Lung (tissue), 11 donors: ENCODE measurements at regions not wholly inside any gene's neighbourhood (a gene's known extent, or its start where the extent isn't known, plus 50 kb on each side); places are given as distances from the start of the nearest gene placed in this dataset.
"Not testable (repeated sequence)": the region's sequence is repeated elsewhere in the genome, so short reads cannot be mapped to it uniquely, and the experiment has no call there.

Experiments
- ATAC-seq: fragments of 200-7000 bp; cut with Tn5 transposase; one replicate; pipeline ENCODE4 v1.9.1; 2020; ENCODE audit warnings: moderate number of reproducible peaks; ENCODE audit not compliant: insufficient read depth, low FRiP score
- DNase-seq, 3 donors: peaks; one replicate each; pipeline ENCODE4 v3.0.0-alpha.2; 2013 to 2017
- H3K27ac ChIP-seq, 2 donors: one replicate each; pipeline ENCODE4 v1.5.1; 2013; ENCODE audit warnings: mild to moderate bottlenecking in 2 of 2, moderate library complexity in 2 of 2, control low read depth in 1 of 2, inconsistent platforms in 1 of 2, low read depth in 1 of 2, low read length in 1 of 2
- H3K27me3 ChIP-seq, 3 donors: one replicate each; pipeline ENCODE4 v1.5.1; 2013; ENCODE audit warnings: low read length in 2 of 3; ENCODE audit not compliant: control insufficient read depth in 3 of 3, insufficient read depth in 3 of 3
- H3K36me3 ChIP-seq, 4 donors: one replicate each; pipeline ENCODE4 v1.5.1; 2013; ENCODE audit warnings: low read length in 4 of 4, mild to moderate bottlenecking in 1 of 4, moderate library complexity in 1 of 4; ENCODE audit not compliant: control insufficient read depth in 4 of 4, insufficient read depth in 4 of 4
- H3K4me1 ChIP-seq, 5 donors: one replicate each; pipeline ENCODE4 v1.5.1; 2013; ENCODE audit warnings: low read length in 5 of 5, mild to moderate bottlenecking in 2 of 5, moderate library complexity in 1 of 5; ENCODE audit not compliant: control insufficient read depth in 5 of 5, insufficient read depth in 5 of 5
- H3K4me3 ChIP-seq: one replicate; pipeline ENCODE4 v1.5.1; 2013; ENCODE audit warnings: mild to moderate bottlenecking, control low read depth, moderate library complexity
- H3K9ac ChIP-seq, 2 donors: one replicate each; pipeline ENCODE4 v1.5.1; 2013; ENCODE audit warnings: low read length in 2 of 2, control low read depth in 1 of 2; ENCODE audit not compliant: insufficient read depth in 1 of 2
- H3K9me3 ChIP-seq, 4 donors: one replicate each; pipeline ENCODE4 v1.5.1; 2013; ENCODE audit warnings: low read length in 3 of 4, mild to moderate bottlenecking in 1 of 4, moderate library complexity in 1 of 4; ENCODE audit not compliant: control insufficient read depth in 4 of 4, insufficient read depth in 3 of 4
- WGBS, 2 donors: extraction: QIAGEN DNeasy Blood & Tissue Kit; methylation state at CpG; one replicate each; pipeline ENCODE4 v1.1.7; 2013; 5-methylcytosine and 5-hydroxymethylcytosine counted together
- TF ChIP-seq, protein P1 (sequence below): IDR thresholded peaks from 2 replicates; pipeline ENCODE4 v1.5.1; 2012; ENCODE audit warnings: mild to moderate bottlenecking; ENCODE audit errors: control extremely low read depth, extremely low read depth
- donor health status: control.
- donor health status: control.
- donor health status: Bipolar disorder and iron deficiency.
- donor health status: healthy.
- donor health status: DM: yes; HTN: yes; CAD: no.

DNA sequence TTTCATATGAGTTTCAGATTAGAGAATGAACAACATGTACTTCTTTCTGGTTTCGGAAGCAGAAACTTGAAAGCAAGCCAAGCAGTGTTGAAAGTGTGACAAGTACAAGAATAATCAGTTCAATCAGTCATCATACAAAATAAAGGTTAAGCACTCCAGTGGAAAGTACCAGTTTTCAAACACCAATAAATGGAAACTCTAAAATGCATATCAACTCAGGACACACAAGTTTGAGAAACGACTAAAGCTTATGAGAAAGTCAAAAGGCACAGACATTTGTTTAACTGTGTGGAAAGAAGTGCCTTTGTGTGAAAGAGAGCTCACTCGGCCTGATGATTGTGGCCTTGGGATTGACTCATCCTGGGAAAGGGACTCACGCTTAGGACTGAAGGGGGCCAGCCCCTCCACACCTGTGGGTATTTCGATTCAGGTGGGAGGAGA lies 60.6 kb upstream of the AKR1C1 start:
- H3K4me1 ChIP-seq: peaks cover 0 to 5% (median 0%) of the 10 kb centered on the region in 5 donors
- no peaks in the 10 kb centered on the region for H3K36me3 ChIP-seq
- H3K27ac ChIP-seq: peak overlapping the region in 1 of 2 donors; percentile 59
- TF ChIP-seq, protein P1, sequence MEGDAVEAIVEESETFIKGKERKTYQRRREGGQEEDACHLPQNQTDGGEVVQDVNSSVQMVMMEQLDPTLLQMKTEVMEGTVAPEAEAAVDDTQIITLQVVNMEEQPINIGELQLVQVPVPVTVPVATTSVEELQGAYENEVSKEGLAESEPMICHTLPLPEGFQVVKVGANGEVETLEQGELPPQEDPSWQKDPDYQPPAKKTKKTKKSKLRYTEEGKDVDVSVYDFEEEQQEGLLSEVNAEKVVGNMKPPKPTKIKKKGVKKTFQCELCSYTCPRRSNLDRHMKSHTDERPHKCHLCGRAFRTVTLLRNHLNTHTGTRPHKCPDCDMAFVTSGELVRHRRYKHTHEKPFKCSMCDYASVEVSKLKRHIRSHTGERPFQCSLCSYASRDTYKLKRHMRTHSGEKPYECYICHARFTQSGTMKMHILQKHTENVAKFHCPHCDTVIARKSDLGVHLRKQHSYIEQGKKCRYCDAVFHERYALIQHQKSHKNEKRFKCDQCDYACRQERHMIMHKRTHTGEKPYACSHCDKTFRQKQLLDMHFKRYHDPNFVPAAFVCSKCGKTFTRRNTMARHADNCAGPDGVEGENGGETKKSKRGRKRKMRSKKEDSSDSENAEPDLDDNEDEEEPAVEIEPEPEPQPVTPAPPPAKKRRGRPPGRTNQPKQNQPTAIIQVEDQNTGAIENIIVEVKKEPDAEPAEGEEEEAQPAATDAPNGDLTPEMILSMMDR: no peak
- ATAC-seq (no peak), DNase-seq (peak in 2 of 3 donors; percentile 22 to 63)
- H3K27me3 ChIP-seq: no peaks in the 10 kb centered on the region
- no peaks in the 10 kb centered on the region for H3K9me3 ChIP-seq
- H3K4me3 ChIP-seq: no peak overlapping the region
- 47 to 57% methylated on average over 5 of the region's 5 CpGs for WGBS, 2 donors
- no peak overlapping the region for H3K9ac ChIP-seq

GRCh38 chr10:4903126-4903525 lies 60.1 kb upstream of the AKR1C1 start:
- not testable (repeated sequence) for H3K4me3 ChIP-seq, H3K9me3 ChIP-seq, DNase-seq, H3K27ac ChIP-seq, H3K27me3 ChIP-seq, H3K4me1 ChIP-seq, H3K9ac ChIP-seq, H3K36me3 ChIP-seq, ATAC-seq
- WGBS, 2 donors: 83 to 85% methylated on average over 7 of the region's 7 CpGs

GRCh38 chr10:4903675-4904074 lies 59.5 kb upstream of the AKR1C1 start:
- not testable (repeated sequence) for ATAC-seq, DNase-seq
- WGBS, 2 donors: 88 to 100% methylated on average over 1 to 2 of the region's 2 CpGs

DNA sequence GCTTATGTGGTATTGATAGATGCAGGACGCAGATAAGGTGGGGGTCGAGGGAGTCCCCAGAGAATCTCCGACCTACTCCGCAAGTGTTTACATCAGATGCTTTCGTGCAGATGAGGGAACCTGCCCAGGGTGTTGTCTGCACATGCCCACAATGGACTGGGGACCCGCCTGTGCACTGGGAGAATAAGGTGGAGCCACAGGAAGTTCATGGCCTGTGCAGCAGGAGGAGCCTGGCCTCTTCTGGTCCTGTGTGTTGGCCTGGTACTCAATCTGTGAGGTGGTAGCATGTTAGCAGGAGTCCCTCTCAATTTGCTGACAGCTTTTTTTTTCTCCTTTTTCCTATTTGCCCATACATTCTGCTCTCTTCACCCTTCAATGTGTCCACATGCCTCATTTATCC lies 54.1 kb upstream of the AKR1C1 start:
- TF ChIP-seq, protein P1: no peak
- Histone ChIP-seq H3K4me1 (no peaks in the 10 kb centered on the region), H3K27me3 (no peaks in the 10 kb centered on the region), H3K36me3 (no peaks in the 10 kb centered on the region), H3K27ac (no peak overlapping the region), H3K4me3 (no peak overlapping the region), H3K9ac (no peak overlapping the region), H3K9me3 (no peaks in the 10 kb centered on the region)
- DNase-seq (no peak), ATAC-seq (no peak)
- 93 to 95% methylated on average over 6 of the region's 6 CpGs for WGBS, 2 donors

More at GRCh38 chr10:4903675-4904074, 59.5 kb upstream of the AKR1C1 start:
- H3K27ac ChIP-seq, H3K36me3 ChIP-seq, H3K9ac ChIP-seq, H3K9me3 ChIP-seq, H3K4me1 ChIP-seq, H3K27me3 ChIP-seq, H3K4me3 ChIP-seq: not testable (repeated sequence)
